ENCODE measurements at regions not wholly inside any gene's neighbourhood (a gene's known extent, or its start where the extent isn't known, plus 50 kb on each side); places are given as distances from the start of the nearest gene placed in this dataset.

GRCh38 chr4:43993196-43993902, 455.3 kb downstream of the KCTD8 start:
- no peak for TF ChIP-seq GATA2 (IDR thresholded peaks at IDR 0.05; ENCODE audit: low read depth, low read length)
- no peak for TF ChIP-seq GATA3 (IDR thresholded peaks at IDR 0.05; ENCODE audit: low read depth, low read length)

All from SH-SY5Y (cell line).